HG03045 (cell line): ENCODE measurements at regions not wholly inside any gene's neighbourhood (a gene's known extent, or its start where the extent isn't known, plus 50 kb on each side); places are given as distances from the start of the nearest gene placed in this dataset.
A peak's percentile ranks its signal among the peaks of the same experiment; 100 is the strongest.

Source experiments
- ATAC-seq: cut with Tn5 transposase; IDR thresholded peaks from one replicate; pipeline ENCODE4 v1.9.1; 2021; ENCODE audit warnings: mild to moderate bottlenecking, moderate library complexity; ENCODE audit not compliant: unreplicated experiment

- peak; percentile 72 for ATAC-seq
Observed at GRCh38 chr9:108565651-108566378, 290.0 kb downstream of the ACTL7B start.

GRCh38 chr9:108562176-108562575 lies 293.6 kb downstream of the ACTL7B start:
- ATAC-seq, result no peak

GRCh38 chr9:108559432-108559831 lies 296.4 kb downstream of the ACTL7B start:
- ATAC-seq, result no peak

- ATAC-seq, result no peak
Observed at GRCh38 chr9:108554831-108555230, 301.0 kb downstream of the ACTL7B start.

- ATAC-seq, result no peak
Observed at GRCh38 chr9:108553111-108553635, 302.6 kb downstream of the ACTL7B start.

GRCh38 chr9:108552459-108553040 lies 303.2 kb downstream of the ACTL7B start:
- ATAC-seq, result no peak

- ATAC-seq, result no peak
Observed at GRCh38 chr9:108551030-108551841, 304.6 kb downstream of the ACTL7B start.

GRCh38 chr9:108550106-108550505 lies 305.7 kb downstream of the ACTL7B start:
- ATAC-seq, result no peak

- ATAC-seq, result no peak
Observed at GRCh38 chr9:108549184-108549583, 306.6 kb downstream of the ACTL7B start.

- ATAC-seq, result no peak
Observed at GRCh38 chr9:108547411-108548135, 308.2 kb downstream of the ACTL7B start.

GRCh38 chr9:108546215-108546614 lies 309.6 kb downstream of the ACTL7B start:
- ATAC-seq, result no peak

GRCh38 chr9:108545436-108545835 lies 310.4 kb downstream of the ACTL7B start:
- no peak for ATAC-seq

- ATAC-seq, result no peak
Observed at GRCh38 chr9:108544866-108545265, 310.9 kb downstream of the ACTL7B start.

- no peak for ATAC-seq
Observed at GRCh38 chr9:108543251-108543778, 312.5 kb downstream of the ACTL7B start.

GRCh38 chr9:108537756-108538155 lies 318.0 kb downstream of the ACTL7B start:
- ATAC-seq, result no peak

GRCh38 chr9:108536836-108537601 lies 318.8 kb downstream of the ACTL7B start:
- ATAC-seq, result no peak

GRCh38 chr9:108535526-108535925 lies 320.3 kb downstream of the ACTL7B start:
- ATAC-seq, result no peak

GRCh38 chr9:108534741-108535140 lies 321.0 kb downstream of the ACTL7B start:
- ATAC-seq, result no peak

GRCh38 chr9:108530141-108530540 lies 325.6 kb downstream of the ACTL7B start:
- no peak for ATAC-seq

GRCh38 chr9:108528231-108528630 lies 327.6 kb downstream of the ACTL7B start:
- ATAC-seq, result no peak
